NCI-H2196 (cell line): ENCODE measurements at regions not wholly inside any gene's neighbourhood (a gene's known extent, or its start where the extent isn't known, plus 50 kb on each side); places are given as distances from the start of the nearest gene placed in this dataset.
"Not testable (repeated sequence)": the region's sequence is repeated elsewhere in the genome, so short reads cannot be mapped to it uniquely, and the experiment has no call there.

ENCODE experiments used
- DNase-seq: peaks from one replicate; lab custom pipeline; 2025; ENCODE audit not compliant: unreplicated experiment; lab: John Stamatoyannopoulos, UW

DNA sequence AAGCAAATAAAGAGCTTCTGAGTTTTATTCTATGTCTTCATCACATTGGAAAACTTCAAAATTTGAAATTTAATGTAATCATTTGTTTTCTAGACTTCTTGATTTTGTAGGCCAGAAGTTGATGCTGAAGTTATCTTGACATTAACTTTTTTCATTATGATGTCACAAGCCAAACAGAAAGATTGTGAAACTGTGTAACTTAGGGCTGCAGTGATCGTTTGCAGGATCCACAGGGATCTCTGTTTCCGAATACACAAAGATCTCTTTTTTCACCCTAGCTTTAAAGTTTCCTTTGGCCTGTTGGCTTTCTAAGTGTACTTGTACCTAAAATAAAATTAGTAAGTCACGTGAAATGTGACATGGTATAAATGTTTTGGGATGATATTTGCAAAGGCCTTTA is 594.9 kb upstream of the CDH2 start:
- DNase-seq: no peak

DNA sequence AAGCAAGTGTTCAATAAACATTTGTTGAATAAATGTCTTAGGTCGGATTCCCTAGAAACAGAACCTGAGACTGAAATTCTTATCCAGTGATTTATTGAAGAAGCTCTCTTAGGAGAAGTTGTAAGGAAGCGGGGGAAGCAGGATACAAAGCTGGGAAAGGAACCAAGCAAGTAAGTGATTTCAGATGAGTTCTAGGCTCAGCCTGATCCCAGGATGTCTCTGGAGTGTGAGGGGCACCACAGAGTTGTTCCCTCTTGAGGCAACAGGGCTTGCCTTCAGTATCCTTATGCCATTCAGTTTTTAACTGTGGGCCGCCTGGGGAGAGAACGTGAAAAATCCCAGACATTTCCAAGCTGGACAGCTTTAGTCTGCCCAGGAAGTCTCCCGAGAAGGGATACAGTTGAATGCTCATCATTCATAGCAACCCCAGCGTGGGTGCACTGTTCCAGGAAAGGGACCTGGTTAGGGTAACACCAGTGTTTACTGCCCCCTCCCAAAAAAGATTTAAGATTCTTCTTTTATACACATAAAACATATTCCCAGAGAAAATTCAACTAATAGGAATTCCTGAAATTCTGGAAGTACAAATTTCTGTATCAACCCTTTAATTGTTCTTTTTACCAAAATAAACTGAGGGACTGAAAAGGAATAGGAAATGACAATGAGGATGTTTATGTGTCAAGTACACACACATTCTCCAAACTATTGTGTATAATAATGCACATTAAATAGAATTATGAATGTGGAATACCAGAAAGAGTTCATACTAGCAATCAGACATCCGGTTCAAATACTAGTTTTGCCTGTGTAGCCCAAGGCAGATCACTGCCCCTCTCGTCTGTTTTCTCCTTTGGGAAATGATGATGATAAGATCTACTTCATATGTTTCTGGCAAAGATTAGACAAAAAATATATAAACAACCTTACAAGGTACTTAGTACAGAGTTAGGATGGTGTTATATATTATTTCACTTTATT is 592.1 kb upstream of the CDH2 start:
- DNase-seq: no peak

DNA sequence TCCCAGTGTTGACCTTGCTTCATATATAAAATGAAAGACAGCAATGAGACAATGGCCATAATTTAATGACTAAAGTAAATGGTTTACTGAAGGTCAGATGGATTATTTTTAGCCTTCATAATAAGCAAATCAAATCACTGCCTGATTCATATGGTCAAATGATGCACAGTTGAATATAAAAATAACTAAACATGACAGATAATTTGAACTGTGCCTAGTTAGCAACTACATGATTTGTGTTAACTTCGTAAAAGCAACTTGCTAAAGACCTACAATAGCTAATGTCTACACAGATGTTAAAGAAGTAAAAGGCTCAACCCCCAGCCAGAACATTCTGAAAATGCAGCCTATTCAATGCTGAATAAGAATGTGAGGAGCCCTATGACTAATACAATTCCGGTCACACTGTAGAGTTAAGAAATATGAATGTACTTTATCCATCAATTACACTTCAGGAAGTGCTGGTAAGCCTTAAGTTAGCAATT is 590.8 kb upstream of the CDH2 start:
- DNase-seq: no peak

DNA sequence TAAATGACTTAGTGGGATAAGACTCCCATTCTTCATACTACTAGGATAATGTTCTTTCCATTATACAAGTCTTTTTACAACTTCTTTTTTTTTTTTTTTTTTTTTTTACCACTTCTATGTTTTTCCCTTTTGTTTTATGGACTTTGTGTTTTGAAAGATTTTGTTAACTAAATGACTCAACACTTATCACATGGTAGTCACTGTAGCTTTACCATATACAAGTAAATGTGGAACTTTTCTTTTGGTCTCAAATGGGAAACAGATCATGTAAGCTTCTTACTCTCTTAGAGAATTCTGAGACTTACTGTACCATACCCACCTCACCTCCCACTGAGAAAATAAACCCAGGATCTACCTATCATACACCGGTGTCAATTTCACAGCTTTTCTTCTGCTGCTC is 590.3 kb upstream of the CDH2 start:
- DNase-seq: no peak

DNA sequence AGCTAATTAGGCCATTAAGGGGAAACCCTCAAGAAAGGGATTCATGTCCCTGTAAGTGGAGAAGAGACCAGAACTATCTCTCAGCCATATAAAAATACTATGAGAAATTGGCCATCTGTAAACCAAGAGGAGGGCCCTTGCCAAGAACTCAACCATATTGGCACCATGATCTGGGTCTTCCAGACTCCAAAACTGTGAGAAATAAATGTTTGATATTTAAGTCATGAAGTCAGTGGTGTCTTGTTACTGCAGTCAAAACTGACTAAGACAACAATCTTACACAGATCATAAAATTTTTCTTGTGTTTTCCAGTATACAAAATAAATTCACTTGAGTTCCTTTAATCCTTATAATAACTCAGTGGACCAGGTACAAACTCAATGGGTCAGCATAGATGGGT is 589.8 kb upstream of the CDH2 start:
- no peak for DNase-seq

DNA sequence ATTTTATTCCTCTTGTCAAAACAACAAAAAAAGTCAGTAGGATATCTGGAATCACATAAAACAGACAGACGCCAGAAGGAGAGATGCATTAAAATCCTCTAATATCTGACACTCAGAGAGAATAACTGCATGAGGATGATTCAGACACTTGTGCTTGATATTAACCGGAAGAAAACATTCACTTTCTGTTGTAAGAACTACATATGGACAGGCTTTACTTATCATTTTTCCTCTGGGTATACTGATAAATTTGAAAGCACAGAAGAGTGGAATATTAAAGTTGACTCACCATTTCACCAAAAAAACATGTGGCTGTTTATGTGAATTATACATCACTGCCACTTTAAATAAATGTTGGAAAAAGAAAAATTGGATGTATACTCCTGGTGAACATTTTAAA is 589.1 kb upstream of the CDH2 start:
- DNase-seq: no peak

GRCh38 chr18:28760299-28760698 is 583.4 kb upstream of the CDH2 start:
- DNase-seq: no peak

DNA sequence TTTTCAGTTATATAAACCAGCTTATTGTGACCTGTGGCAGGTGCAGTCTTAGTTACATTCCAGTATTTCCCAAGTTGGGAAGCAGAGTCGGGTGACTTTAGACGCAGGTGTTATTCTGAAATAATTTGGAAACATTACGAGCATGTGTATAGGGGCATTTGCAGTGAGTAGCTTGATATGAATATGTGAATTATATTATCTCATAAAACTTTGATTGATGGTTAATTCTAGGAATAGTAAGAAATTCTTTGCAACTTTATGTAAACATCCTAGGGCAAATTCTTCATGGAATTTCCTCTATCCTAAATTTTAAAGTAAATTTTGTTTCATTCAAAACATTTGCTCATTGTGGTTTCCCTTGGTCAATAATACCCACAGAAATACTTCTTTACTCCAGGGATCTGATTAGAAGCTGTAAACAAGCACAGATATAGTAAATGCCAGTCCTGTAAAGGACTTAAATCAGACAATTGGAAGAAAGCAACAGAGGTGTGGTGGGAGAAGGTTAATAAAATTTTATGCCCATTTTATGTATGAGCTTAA is 580.6 kb upstream of the CDH2 start:
- DNase-seq: no peak

DNA sequence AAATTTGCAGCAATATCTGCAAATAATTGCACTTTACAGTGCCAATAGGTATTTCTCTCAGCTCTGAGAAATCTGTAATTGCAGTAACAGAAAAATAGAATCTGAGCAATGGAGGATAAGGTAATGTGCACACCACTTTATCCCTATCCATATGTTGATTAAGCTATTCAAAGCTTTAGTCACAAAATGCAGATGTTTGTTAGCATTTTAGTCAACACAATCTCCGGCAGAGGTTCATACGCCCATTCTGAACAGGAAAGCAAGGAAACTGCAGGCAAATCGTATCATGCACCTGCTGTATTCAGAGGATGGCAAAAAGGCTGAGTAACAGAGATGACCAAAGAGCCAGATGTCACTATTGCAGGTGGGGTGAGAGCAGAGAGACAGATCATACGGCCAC is 566.2 kb upstream of the CDH2 start:
- no peak for DNase-seq

DNA sequence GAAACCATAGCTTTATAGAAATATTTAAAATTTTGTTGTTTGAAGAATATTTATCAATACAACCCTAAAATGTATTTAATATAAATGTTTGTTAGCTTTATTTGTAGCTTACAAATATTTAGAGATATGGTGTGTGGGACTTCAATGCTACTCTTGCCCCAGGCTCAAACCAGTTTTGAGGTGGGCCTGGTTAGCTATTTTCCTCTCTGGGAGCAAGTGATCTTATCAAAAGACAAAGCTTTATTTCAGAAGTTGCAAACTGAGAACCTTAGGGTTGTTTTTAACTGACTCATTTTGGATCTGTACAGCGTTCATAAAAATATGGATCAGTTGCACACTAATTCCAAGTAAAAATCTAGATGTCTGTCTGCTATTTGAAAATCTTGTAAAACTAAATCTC is 563.6 kb upstream of the CDH2 start:
- DNase-seq: no peak

GRCh38 chr18:28736951-28737350 is 560.0 kb upstream of the CDH2 start:
- no peak for DNase-seq

DNA sequence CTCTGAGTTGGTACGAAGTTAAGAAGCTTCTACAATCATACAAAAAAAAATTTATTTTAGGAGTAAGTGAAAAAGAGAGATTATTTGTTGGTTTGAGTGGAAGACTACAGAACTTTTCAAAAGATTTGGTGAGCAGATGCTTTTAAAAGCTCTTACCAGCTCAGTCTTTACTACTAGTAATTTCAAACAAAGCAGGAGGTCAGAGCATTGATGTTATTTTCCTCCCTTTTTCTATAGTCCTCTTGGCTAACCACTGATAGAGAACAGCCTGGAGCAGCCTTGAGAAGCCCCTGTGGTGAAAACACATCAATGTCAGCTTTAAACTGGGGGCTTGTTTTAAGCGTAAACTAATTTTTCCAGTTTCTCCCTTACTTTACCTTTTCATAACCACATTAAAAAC is 559.3 kb upstream of the CDH2 start:
- no peak for DNase-seq

DNA sequence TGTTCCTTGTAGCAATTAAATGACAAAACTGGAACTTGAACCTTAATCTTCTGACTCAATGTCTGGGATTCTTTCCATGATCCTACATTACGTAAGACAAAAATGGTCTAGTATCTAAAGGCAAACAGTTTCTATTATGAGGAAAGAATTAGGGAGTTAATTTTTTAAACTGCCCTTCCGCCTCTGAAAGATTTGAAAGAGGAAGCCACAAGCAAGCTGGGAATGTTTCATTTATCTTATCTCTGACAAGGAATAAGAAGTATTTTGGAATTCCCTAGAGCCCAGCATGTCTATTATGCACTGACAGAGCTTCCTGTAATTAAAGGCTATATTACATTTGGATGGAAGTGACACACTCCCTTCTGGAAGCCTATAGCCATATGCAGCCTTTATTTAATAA is 558.8 kb upstream of the CDH2 start:
- DNase-seq: no peak

GRCh38 chr18:28729321-28729720 is 552.4 kb upstream of the CDH2 start:
- DNase-seq: no peak

- no peak for DNase-seq
These were observed 552.0 kb upstream of the CDH2 start for GRCh38 chr18:28728891-28729290.

- DNase-seq: not testable (repeated sequence)
These were observed 550.3 kb upstream of the CDH2 start for GRCh38 chr18:28727189-28727588.

DNA sequence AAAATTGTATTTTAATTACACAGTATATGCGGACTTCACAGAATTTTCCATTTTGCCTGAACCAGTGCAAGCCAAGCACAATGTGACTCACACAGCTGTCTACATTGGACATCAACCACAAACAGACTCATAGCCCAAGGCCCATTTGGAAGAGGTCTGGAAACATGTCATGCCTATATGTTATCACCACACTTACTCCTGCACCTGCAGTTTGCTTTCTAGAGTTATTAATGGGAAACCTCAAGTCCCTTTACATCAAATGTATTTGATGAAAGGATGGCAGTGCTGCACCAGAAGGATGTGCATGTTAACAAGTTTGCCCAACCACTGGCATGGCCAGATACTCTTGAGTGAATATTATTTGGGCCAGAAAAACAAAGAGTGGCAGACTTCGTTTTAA is 548.9 kb upstream of the CDH2 start:
- DNase-seq: no peak

DNA sequence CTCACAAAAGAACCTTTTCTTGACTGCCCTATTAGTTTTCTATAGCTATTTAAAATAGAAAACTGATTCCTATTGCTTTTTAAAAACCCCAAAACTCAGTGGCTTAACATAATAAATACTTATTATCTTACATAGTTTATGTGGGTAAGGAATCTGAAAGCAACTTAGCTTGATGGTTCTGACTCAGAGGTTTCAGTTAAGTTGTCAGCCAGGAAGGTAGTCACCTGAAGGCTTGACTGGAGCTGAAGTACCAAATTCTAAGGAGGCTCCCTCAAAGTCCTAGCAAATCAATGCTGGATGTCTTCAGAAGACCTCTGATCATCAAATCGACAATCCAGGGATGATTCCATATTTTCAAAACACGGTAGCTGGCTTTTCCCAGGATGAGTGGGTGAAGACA is 546.6 kb upstream of the CDH2 start:
- DNase-seq: no peak

- no peak for DNase-seq
These were observed 541.8 kb upstream of the CDH2 start for GRCh38 chr18:28718696-28719095.

- no peak for DNase-seq
These were observed 539.4 kb upstream of the CDH2 start for GRCh38 chr18:28716338-28716737.

- DNase-seq: no peak
These were observed 538.3 kb upstream of the CDH2 start for GRCh38 chr18:28715206-28715605.

DNA sequence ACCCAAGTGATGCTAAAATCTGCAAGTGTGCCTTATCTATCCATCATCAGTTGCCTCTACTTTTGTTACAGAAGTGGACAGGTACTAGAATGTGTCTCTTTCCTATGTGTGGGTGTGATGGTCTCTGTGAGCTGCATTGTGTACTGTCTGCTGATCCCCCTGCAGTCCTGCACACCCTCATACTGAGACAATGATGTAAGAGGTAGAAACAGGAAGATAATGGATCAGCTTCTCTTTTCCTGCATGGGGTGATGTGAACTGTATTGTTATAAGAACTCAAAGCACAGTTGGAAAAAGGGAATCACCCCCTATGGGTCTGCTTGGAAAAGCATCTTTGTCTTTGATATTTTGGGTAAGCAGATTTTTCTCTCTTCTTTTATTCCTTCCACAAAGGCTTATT is 537.6 kb upstream of the CDH2 start:
- DNase-seq: no peak
